ENCODE measurements at regions not wholly inside any gene's neighbourhood (a gene's known extent, or its start where the extent isn't known, plus 50 kb on each side); places are given as distances from the start of the nearest gene placed in this dataset.

DNA sequence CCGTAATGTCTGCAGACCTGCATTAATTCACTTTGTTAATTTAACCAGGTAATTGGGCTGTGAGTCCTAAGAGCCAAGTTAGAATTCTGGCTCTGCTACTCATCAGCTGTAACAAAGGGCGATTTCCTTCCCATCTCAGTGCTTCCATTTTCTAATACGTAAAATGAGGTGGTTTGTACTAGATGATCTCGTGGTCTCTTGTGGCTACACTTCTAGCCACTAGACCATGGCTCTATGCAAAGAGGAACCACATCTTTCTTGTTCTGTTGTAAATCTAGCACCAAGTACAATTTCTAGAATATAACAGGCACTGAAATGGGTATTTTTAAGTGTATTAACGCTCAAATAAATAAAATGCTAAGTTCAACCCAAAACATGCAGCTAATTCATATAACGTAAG lies 174.4 kb upstream of the THBS1 start:
- dilution Hi-C loops (cut with MboI; ENCODE audit: extremely low pct_ligation_motif_present, low sequenced_read_pairs) = no loop called here
- no peak for DNase-seq (ENCODE audit: low read depth, low spot score)
- H3K27ac ChIP-seq (ENCODE audit: insufficient read depth, low read depth, low read length) = no peak overlapping the region
- no peak overlapping the region for H3K9ac ChIP-seq (replicated peaks; ENCODE audit: extremely low read depth, insufficient read depth, low read length)
- POLR2A ChIA-PET = no interaction called here
- intact Hi-C loops (cut with micrococcal nuclease) = no loop called here
- no peak for FAIRE-seq
- BruUV-seq (replicated peaks) = no TSS peak
- peaks cover 21% of the 10 kb centered on the region for H3K4me1 ChIP-seq (ENCODE audit: control insufficient read depth, extremely low read depth, insufficient read depth, low read length)
- H3K36me3 ChIP-seq (ENCODE audit: control insufficient read depth in 2 of 2, extremely low read depth in 1 of 2, insufficient read depth in 2 of 2, low read length in 2 of 2) = no peaks in the 10 kb centered on the region
- H3K9me3 ChIP-seq (replicated peaks; ENCODE audit: control insufficient read depth, insufficient read depth, low read length) = no peaks in the 10 kb centered on the region
- H3K27me3 ChIP-seq (ENCODE audit: control insufficient read depth in 2 of 2, insufficient read depth in 2 of 2, low read length in 2 of 2) = no peaks in the 10 kb centered on the region
- H4K20me1 ChIP-seq (replicated peaks; ENCODE audit: control insufficient read depth, extremely low read depth, insufficient read depth, low read length) = no peaks in the 10 kb centered on the region
- CTCF ChIA-PET = no interaction called here
- no peaks in the 10 kb centered on the region for H3K9me1 ChIP-seq (replicated peaks; ENCODE audit: control insufficient read depth, extremely low read depth, insufficient read depth, low read length)
- no peak overlapping the region for H3K4me3 ChIP-seq (replicated peaks in 1 of 3; ENCODE audit: insufficient read depth in 1 of 3, low read depth in 1 of 3, low read length in 3 of 3)
- H2AFZ ChIP-seq (ENCODE audit: low read depth, low read length) = no peak overlapping the region
- TF ChIP-seq, protein P1, sequence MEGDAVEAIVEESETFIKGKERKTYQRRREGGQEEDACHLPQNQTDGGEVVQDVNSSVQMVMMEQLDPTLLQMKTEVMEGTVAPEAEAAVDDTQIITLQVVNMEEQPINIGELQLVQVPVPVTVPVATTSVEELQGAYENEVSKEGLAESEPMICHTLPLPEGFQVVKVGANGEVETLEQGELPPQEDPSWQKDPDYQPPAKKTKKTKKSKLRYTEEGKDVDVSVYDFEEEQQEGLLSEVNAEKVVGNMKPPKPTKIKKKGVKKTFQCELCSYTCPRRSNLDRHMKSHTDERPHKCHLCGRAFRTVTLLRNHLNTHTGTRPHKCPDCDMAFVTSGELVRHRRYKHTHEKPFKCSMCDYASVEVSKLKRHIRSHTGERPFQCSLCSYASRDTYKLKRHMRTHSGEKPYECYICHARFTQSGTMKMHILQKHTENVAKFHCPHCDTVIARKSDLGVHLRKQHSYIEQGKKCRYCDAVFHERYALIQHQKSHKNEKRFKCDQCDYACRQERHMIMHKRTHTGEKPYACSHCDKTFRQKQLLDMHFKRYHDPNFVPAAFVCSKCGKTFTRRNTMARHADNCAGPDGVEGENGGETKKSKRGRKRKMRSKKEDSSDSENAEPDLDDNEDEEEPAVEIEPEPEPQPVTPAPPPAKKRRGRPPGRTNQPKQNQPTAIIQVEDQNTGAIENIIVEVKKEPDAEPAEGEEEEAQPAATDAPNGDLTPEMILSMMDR (IDR thresholded peaks at IDR 0.05; ENCODE audit: extremely low read depth in 1 of 2, insufficient read depth in 1 of 2, low read depth in 1 of 2, low read length in 2 of 2) = no peak
- no peak for TF ChIP-seq POLR2AphosphoS5 (IDR thresholded peaks at IDR 0.05; ENCODE audit: insufficient read depth, low read depth, low read length)
- no peak for TF ChIP-seq FOS (IDR thresholded peaks at IDR 0.05; ENCODE audit: borderline replicate concordance, insufficient read depth, low read length)
- TF ChIP-seq JUN (IDR thresholded peaks at IDR 0.05; ENCODE audit: borderline replicate concordance, insufficient read depth, insufficient read length, low read depth) = no peak
- TF ChIP-seq, protein P2, sequence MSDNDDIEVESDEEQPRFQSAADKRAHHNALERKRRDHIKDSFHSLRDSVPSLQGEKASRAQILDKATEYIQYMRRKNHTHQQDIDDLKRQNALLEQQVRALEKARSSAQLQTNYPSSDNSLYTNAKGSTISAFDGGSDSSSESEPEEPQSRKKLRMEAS (IDR thresholded peaks at IDR 0.05; ENCODE audit: insufficient read depth, insufficient read length) = no peak
- no peak for TF ChIP-seq GATA2 (IDR thresholded peaks at IDR 0.05; ENCODE audit: insufficient read depth, insufficient read length, low read depth, low read length)
- no peak for TF ChIP-seq MYC (IDR thresholded peaks at IDR 0.05; ENCODE audit: low read depth, low read length)
- TF ChIP-seq POLR2A (IDR thresholded peaks at IDR 0.05; ENCODE audit: low read depth, low read length) = no peak
- TF ChIP-seq EZH2 (IDR thresholded peaks at IDR 0.05; ENCODE audit: borderline replicate concordance, low read depth, low read length, severe bottlenecking) = no peak
- no peak overlapping the region for H3K4me2 ChIP-seq (ENCODE audit: insufficient read depth, low read length)
- no peaks in the 10 kb centered on the region for H3K79me2 ChIP-seq (ENCODE audit: control insufficient read depth, insufficient read depth, low read length)

Data from endothelial cell of umbilical vein (primary cell).